H1 (cell line): ENCODE measurements at regions not wholly inside any gene's neighbourhood (a gene's known extent, or its start where the extent isn't known, plus 50 kb on each side); places are given as distances from the start of the nearest gene placed in this dataset.

Experiments used
- CTCF ChIA-PET: fragments of 300-600 bp; sonication (Branson Sonifier 250); formaldehyde crosslinking; loops from one replicate; lab custom pipeline; 2021; ENCODE audit not compliant: partially characterized antibody; lab: Charles Lee
- POLR2A ChIA-PET: fragments of 300-600 bp; sonication (Branson Sonifier 250); formaldehyde crosslinking; loops from one replicate; lab custom pipeline; 2021; ENCODE audit warnings: inconsistent platforms; ENCODE audit not compliant: partially characterized antibody; lab: Charles Lee
- DNase-seq, 2 experiments: peaks; one replicate each; pipeline versions ENCODE4 v3.0.0 to v3.0.0-alpha.2; 2010 to 2022; ENCODE audit warnings: low spot score in 2 of 2, low read depth in 1 of 2, mixed read lengths in 1 of 2
- FAIRE-seq: peaks from 2 replicates; lab custom pipeline; 2011; peaks lifted over from hg19 to GRCh38; lab: Jason Lieb, UNC
- H2AFZ ChIP-seq: 2 replicates; pipeline ENCODE4 v1.8.1; 2012; ENCODE audit warnings: low read length, inconsistent platforms
- H2AK5ac ChIP-seq: 2 replicates; pipeline ENCODE4 v1.6.1; 2013; ENCODE audit warnings: low read depth, low read length
- H2BK120ac ChIP-seq: replicated peaks from 2 replicates; pipeline ENCODE3; 2013; ENCODE audit warnings: low read depth, low read length, inconsistent platforms
- H2BK12ac ChIP-seq: 2 replicates; pipeline ENCODE4 v1.6.1; 2013; ENCODE audit warnings: low read depth, low read length
- H2BK15ac ChIP-seq: 2 replicates; pipeline ENCODE4 v1.6.1; 2013; ENCODE audit warnings: low read length
- H2BK20ac ChIP-seq: 2 replicates; pipeline ENCODE4 v1.6.1; 2013; ENCODE audit warnings: low read length
- H2BK5ac ChIP-seq: 2 replicates; pipeline ENCODE4 v1.6.1; 2013; ENCODE audit warnings: low read depth, low read length
- H3K14ac ChIP-seq: 2 replicates; pipeline ENCODE4 v1.6.1; 2013; ENCODE audit warnings: inconsistent platforms; ENCODE audit not compliant: insufficient read length
- H3K18ac ChIP-seq: 2 replicates; pipeline ENCODE4 v1.6.1; 2013; ENCODE audit warnings: low read length; ENCODE audit errors: extremely low read depth
- H3K23ac ChIP-seq: 2 replicates; pipeline ENCODE4 v1.6.1; 2013; ENCODE audit warnings: inconsistent platforms; ENCODE audit not compliant: insufficient read length
- H3K23me2 ChIP-seq: 2 replicates; pipeline ENCODE4 v1.6.1; 2013; ENCODE audit warnings: low read depth, low read length
- H3K27ac ChIP-seq: 2 replicates; pipeline ENCODE4 v1.6.1; 2011; ENCODE audit warnings: low read depth, low read length, inconsistent platforms
- H3K27me3 ChIP-seq, 4 experiments: replicated peaks in 1 of 4; 1 replicate in 1 of 4; 2 replicates in 3 of 4; pipeline versions ENCODE4 v1.6.1 to v1.8.1; 2011 to 2013; ENCODE audit warnings: low read length in 3 of 4, mild to moderate bottlenecking in 3 of 4, inconsistent platforms in 2 of 4, mixed read lengths in 2 of 4, moderate library complexity in 1 of 4; ENCODE audit not compliant: control insufficient read depth in 3 of 4, insufficient read depth in 3 of 4; ENCODE audit errors: extremely low read depth in 1 of 4
- H3K36me3 ChIP-seq, 4 experiments: 2 replicates each; pipeline versions ENCODE4 v1.6.1 to v1.8.1; 2011 to 2013; ENCODE audit warnings: mild to moderate bottlenecking in 4 of 4, low read length in 3 of 4, moderate library complexity in 2 of 4, control low read depth in 1 of 4, inconsistent platforms in 1 of 4; ENCODE audit not compliant: insufficient read depth in 4 of 4, control insufficient read depth in 2 of 4
- H3K4ac ChIP-seq: replicated peaks from 2 replicates; pipeline ENCODE3; 2013; ENCODE audit warnings: low read length, low read depth, mixed read lengths, inconsistent platforms; ENCODE audit not compliant: insufficient read length
- H3K4me1 ChIP-seq, 4 experiments: replicated peaks in 1 of 4; 1 replicate in 1 of 4; 2 replicates in 3 of 4; pipeline versions ENCODE4 v1.6.1 to v1.8.1; 2011 to 2013; ENCODE audit warnings: low read length in 3 of 4, inconsistent platforms in 2 of 4, mixed read lengths in 1 of 4; ENCODE audit not compliant: insufficient read depth in 4 of 4, control insufficient read depth in 3 of 4
- H3K4me2 ChIP-seq, 2 experiments: 2 replicates each; pipeline versions ENCODE4 v1.6.1 to v1.8.1; 2011 to 2013; ENCODE audit warnings: low read depth in 2 of 2, low read length in 2 of 2, control low read depth in 1 of 2, inconsistent platforms in 1 of 2, mild to moderate bottlenecking in 1 of 2; ENCODE audit not compliant: insufficient read depth in 1 of 2
- H3K4me3 ChIP-seq, 4 experiments: fragments of 200-600, 300-600 bp in 1 of 4; sonication (generic), shearing (Covaris generic), sonication (Bioruptor Twin) in 1 of 4; 2 replicates each; pipeline versions ENCODE4 v1.5.1 to v1.8.1; 2011 to 2016; ENCODE audit warnings: low read length in 4 of 4, low read depth in 3 of 4, control low read depth in 2 of 4, inconsistent platforms in 2 of 4, mild to moderate bottlenecking in 2 of 4, mixed read lengths in 1 of 4, moderate library complexity in 1 of 4; ENCODE audit not compliant: insufficient read depth in 2 of 4; ENCODE audit errors: extremely low read depth in 1 of 4
- H3K56ac ChIP-seq: replicated peaks from 2 replicates; pipeline ENCODE3; 2013; ENCODE audit warnings: low read depth, mild to moderate bottlenecking, mixed read lengths, low read length, inconsistent platforms; ENCODE audit not compliant: insufficient read length
- H3K79me1 ChIP-seq: 2 replicates; pipeline ENCODE4 v1.6.1; 2013; ENCODE audit warnings: low read depth, low read length, control low read depth
- H3K79me2 ChIP-seq, 2 experiments: 2 replicates each; pipeline versions ENCODE4 v1.6.1 to v1.8.1; 2012 to 2013; ENCODE audit warnings: low read length in 2 of 2, mild to moderate bottlenecking in 2 of 2, inconsistent platforms in 1 of 2; ENCODE audit not compliant: insufficient read depth in 2 of 2, control insufficient read depth in 1 of 2
- H3K9ac ChIP-seq, 4 experiments: replicated peaks in 1 of 4; 1 replicate in 1 of 4; 2 replicates in 3 of 4; pipeline versions ENCODE4 v1.6.1 to v1.8.1; 2011 to 2013; ENCODE audit warnings: low read depth in 3 of 4, low read length in 3 of 4, control low read depth in 2 of 4, mild to moderate bottlenecking in 2 of 4, moderate library complexity in 2 of 4, inconsistent platforms in 1 of 4; ENCODE audit errors: extremely low read depth in 1 of 4
- H3K9me3 ChIP-seq, 2 experiments: 2 replicates each; pipeline versions ENCODE4 v1.6.1 to v1.8.1; 2012 to 2013; ENCODE audit warnings: mild to moderate bottlenecking in 2 of 2, moderate library complexity in 2 of 2, control low read depth in 1 of 2, inconsistent platforms in 1 of 2, low read depth in 1 of 2, low read length in 1 of 2, mixed read lengths in 1 of 2; ENCODE audit not compliant: insufficient read depth in 2 of 2
- H4K20me1 ChIP-seq, 2 experiments: replicated peaks in 1 of 2; 2 replicates each; pipeline versions ENCODE3 to v1.8.1; 2011 to 2013; ENCODE audit warnings: inconsistent platforms in 2 of 2, low read length in 2 of 2, mild to moderate bottlenecking in 1 of 2; ENCODE audit not compliant: insufficient read depth in 2 of 2, control insufficient read depth in 1 of 2
- H4K5ac ChIP-seq: 2 replicates; pipeline ENCODE4 v1.6.1; 2013; ENCODE audit warnings: low read length, low read depth, mixed read lengths, inconsistent platforms; ENCODE audit not compliant: insufficient read length
- H4K8ac ChIP-seq: 2 replicates; pipeline ENCODE4 v1.8.0; 2013; ENCODE audit warnings: mild to moderate bottlenecking, moderate library complexity, low read length, inconsistent platforms; ENCODE audit not compliant: insufficient read depth; ENCODE audit errors: extremely low read depth
- H4K91ac ChIP-seq: replicated peaks from 2 replicates; pipeline ENCODE3; 2013; ENCODE audit warnings: low read length, mixed read lengths, inconsistent platforms; ENCODE audit not compliant: insufficient read length
- BRCA1 ChIP-seq: IDR thresholded peaks from 2 replicates; pipeline ENCODE4 v1.6.1; 2012; ENCODE audit warnings: low read depth, low read length, improper control_type of control experiment
- CHD1 ChIP-seq: IDR thresholded peaks from 2 replicates; pipeline ENCODE4 v1.6.1; 2012; ENCODE audit warnings: low read depth, low read length, improper control_type of control experiment
- CREB1 ChIP-seq: IDR thresholded peaks from 2 replicates; pipeline ENCODE4 v1.6.1; 2012; ENCODE audit warnings: inconsistent platforms
- EZH2 ChIP-seq: fragments of 200-600 bp; sonication (generic); IDR thresholded peaks from 2 replicates; pipeline ENCODE4 v1.7.1; 2012; ENCODE audit warnings: low read depth, mild to moderate bottlenecking, moderate library complexity, low read length, inconsistent platforms; ENCODE audit not compliant: severe bottlenecking
- GTF2F1 ChIP-seq: IDR thresholded peaks from 2 replicates; pipeline ENCODE4 v1.6.1; 2012; ENCODE audit warnings: low read depth, low read length, improper control_type of control experiment, borderline replicate concordance
- JUN ChIP-seq: IDR thresholded peaks from 2 replicates; pipeline ENCODE4 v1.6.1; 2011; ENCODE audit warnings: low read depth, mild to moderate bottlenecking, improper control_type of control experiment, low read length
- RNF2 ChIP-seq: fragments of 200-900, 300-1000 bp; sonication (generic); IDR thresholded peaks from 2 replicates; pipeline ENCODE4 v1.7.1; 2016; ENCODE audit warnings: borderline replicate concordance, low read depth, mild to moderate bottlenecking, antibody characterized with exemption, low read length; ENCODE audit not compliant: poor library complexity, severe bottlenecking; ENCODE audit errors: missing control alignments
- SP1 ChIP-seq: IDR thresholded peaks from 2 replicates; pipeline ENCODE4 v1.6.1; 2011; ENCODE audit warnings: low read depth, low read length
- SRF ChIP-seq: IDR thresholded peaks from 2 replicates; pipeline ENCODE4 v1.6.1; 2011; ENCODE audit warnings: mild to moderate bottlenecking, low read depth, low read length, moderate library complexity
- SUZ12 ChIP-seq: fragments of 200-600 bp; sonication (generic); IDR thresholded peaks from 2 replicates; pipeline ENCODE4 v1.6.1; 2012; ENCODE audit warnings: mild to moderate bottlenecking, inconsistent platforms, low read length, moderate library complexity, mixed read lengths
- TEAD4 ChIP-seq: IDR thresholded peaks from 2 replicates; pipeline ENCODE4 v1.6.1; 2012; ENCODE audit warnings: low read depth, low read length, inconsistent platforms, mixed read lengths
- WGBS, 2 experiments: shearing (Covaris generic) in 1 of 2; methylation state at CpG; one replicate each; pipeline versions ENCODE4 v1.1.6 to v1.1.7; 2013 to 2015; ENCODE audit warnings: low lambda C conversion rate in 2 of 2, mixed read lengths in 2 of 2, inconsistent platforms in 1 of 2, low coverage in 1 of 2, missing lambda C conversion rate in 1 of 2; ENCODE audit not compliant: insufficient replicate concordance in 2 of 2, insufficient coverage in 1 of 2, insufficient read length in 1 of 2; ENCODE audit errors: extremely low coverage in 1 of 2, missing lambda C conversion rate in 1 of 2; 5-methylcytosine and 5-hydroxymethylcytosine counted together

- no peaks in the 10 kb centered on the region for H3K4me1 ChIP-seq
- no peak for DNase-seq
- H3K9me3 ChIP-seq: no peaks in the 10 kb centered on the region
- H3K27me3 ChIP-seq: no peaks in the 10 kb centered on the region
- no peak overlapping the region for H3K4ac ChIP-seq
- no peak overlapping the region for H2BK5ac ChIP-seq
- H2BK12ac ChIP-seq: no peak overlapping the region
- no peak overlapping the region for H4K91ac ChIP-seq
- H4K20me1 ChIP-seq: no peaks in the 10 kb centered on the region
- WGBS, 2 experiments: 62% methylated on average over 1 of the region's 1 CpG; no CpG with 5 or more reads in 1 of the 2 experiments
- no peak for FAIRE-seq
- CTCF ChIA-PET: interaction anchor here (1.5 kb wide), 1 partner anchor 12 kb away, joined by 4 read pairs; no protein-coding TSS in a partner anchor
- H3K4me2 ChIP-seq: no peak overlapping the region
- no peak overlapping the region for H2BK120ac ChIP-seq
- H3K23ac ChIP-seq: no peak overlapping the region
- no peak overlapping the region for H2AK5ac ChIP-seq
- no peaks in the 10 kb centered on the region for H3K79me1 ChIP-seq
- H2BK15ac ChIP-seq: no peak overlapping the region
- no peak overlapping the region for H2BK20ac ChIP-seq
- no peak overlapping the region for H3K18ac ChIP-seq
- H4K8ac ChIP-seq: no peak overlapping the region
- no peak overlapping the region for H3K27ac ChIP-seq
- no peak overlapping the region for H3K4me3 ChIP-seq
- H3K9ac ChIP-seq: no peak overlapping the region
- H3K14ac ChIP-seq: no peak overlapping the region
- POLR2A ChIA-PET: no interaction called here
- H3K79me2 ChIP-seq: no peaks in the 10 kb centered on the region
- H3K36me3 ChIP-seq: no peaks in the 10 kb centered on the region
- H3K23me2 ChIP-seq: no peaks in the 10 kb centered on the region
- no peak overlapping the region for H2AFZ ChIP-seq
- no peak overlapping the region for H3K56ac ChIP-seq
- no peak overlapping the region for H4K5ac ChIP-seq
- TF ChIP-seq RNF2 (no peak), SUZ12 (no peak), JUN (no peak), BRCA1 (no peak), SRF (no peak), CREB1 (no peak), EZH2 (no peak), TEAD4 (no peak), CHD1 (no peak), SP1 (no peak), GTF2F1 (no peak)
Observed at GRCh38 chr2:143964891-143965290, 555.0 kb downstream of the ZEB2 start.
